ENCODE measurements at regions not wholly inside any gene's neighbourhood (a gene's known extent, or its start where the extent isn't known, plus 50 kb on each side); places are given as distances from the start of the nearest gene placed in this dataset.
"Not testable (repeated sequence)": the region's sequence is repeated elsewhere in the genome, so short reads cannot be mapped to it uniquely, and the experiment has no call there.

DNA sequence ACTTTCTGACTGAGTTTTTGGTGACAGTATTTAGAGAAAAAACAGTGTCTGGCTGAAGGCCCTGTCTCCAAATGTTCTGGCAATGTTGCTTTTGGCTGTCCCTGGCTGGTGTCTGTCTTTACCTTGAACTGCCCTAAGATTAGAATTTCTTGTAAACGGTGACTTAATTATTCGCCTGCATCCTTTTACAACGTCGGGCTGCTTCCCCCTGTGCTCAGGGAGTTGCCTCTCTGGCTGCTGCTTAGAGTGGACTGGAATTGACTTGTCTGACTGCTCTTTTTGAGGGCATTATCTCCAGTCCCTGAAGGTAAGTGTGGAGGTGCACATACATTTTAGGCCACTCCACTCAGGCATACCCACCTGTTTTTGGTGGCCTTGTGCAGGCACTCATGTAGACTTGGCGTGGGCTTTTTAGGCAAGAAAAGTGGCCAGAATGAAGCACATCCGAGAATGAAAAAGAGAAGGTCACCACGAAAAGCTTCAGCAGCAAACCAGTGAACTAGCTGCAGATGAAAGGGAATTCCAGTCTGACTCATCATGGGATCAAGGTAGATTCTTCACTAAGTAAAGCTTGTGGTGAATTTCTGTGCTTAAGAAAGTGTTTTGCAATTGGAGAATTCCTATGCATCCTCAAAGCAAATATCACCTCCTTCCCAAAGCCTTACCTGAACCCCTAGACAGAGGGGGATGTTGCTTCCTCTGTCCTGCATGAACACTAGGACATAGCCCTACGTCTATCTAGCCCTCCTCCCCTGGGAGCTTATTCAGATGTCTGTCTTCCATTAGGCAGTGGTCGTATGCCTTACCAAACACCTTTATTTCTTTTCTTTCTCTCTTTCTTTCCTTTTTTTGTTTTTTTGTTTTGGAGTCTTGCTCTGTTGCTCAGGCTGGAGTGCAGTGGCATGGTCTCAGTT lies 230.3 kb upstream of the TRIB2 start:
- no peak for DNase-seq

DNA sequence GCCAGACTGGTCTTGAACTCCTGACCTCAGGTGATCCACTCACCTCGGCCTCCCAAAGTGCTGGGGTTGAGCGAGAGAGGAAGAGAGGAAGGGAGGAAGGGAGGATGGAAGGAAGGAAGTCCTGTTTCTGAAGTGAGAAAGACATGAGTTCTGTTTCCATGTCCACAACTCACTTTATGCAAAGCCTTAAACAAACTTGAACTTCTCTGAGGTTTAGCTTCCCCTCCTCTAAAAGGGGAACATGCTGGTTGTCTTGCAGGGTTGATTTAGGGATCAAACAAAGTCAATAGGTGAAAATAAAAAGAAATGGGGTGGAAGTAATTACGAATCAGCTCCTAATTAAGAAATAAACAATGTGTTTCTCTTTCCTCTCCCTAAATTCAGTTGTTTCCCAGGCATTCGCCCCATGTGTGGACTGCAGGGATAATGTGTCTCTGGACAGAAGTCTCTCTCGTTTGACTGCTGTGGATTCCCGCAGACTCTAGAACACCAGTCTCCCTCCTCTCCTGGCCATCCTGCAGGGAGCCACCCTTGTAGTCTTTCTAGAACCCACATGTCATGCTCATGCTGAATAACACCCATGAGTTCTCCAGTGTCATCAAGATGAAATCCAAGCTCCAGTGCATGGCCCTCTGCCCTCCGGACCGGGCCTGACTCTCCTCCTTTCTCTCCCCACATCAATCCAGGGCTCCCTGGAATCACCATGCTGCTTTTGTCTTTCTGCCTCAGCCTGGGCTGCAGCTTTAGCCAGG lies 229.3 kb upstream of the TRIB2 start:
- no peak for DNase-seq

DNA sequence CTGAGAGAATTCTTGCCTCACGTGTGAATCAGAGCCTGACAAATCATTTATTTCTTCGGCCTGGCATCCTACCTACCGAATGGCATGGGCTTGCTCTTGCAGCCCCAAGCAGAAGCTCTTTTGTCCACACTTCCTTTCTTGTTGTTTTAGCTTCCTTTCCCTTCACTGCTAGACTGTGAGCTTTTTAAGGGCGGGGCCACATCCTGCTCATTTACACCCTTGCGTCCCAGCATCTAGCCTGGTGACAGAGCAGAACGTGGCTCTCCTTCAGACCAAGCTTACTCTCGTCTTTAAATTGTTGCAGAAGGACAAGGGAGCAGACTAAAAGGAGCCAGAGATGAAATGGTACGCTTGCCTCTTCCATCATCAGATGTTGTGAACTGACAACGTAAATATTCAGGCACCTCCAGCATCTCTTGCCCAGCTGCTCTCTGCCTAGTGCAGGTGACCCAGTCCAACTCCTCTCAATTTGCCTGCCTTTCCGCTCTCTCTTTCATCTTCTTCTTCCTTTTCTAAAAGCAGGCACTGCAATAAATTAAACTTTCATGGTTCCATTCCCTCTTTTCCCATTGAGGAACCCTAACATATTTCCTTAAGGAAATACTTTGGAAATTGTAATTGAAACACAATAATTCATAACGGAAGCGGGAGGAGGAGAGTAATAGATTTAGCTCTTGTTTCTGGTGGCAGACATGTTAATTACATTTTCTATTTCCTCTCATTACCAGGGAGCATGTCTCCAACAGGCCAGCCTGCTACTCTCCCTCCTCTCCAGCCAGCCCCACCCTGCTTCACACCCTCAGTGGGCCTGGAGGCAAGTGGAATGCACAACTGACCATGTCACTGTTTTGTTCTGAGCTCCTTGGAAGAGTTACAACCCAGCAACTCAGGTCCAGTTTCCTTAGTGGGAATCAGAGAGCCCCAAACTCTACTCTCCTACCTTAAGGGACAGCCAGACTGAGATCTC lies 228.1 kb upstream of the TRIB2 start:
- peak; percentile 26 for DNase-seq

DNA sequence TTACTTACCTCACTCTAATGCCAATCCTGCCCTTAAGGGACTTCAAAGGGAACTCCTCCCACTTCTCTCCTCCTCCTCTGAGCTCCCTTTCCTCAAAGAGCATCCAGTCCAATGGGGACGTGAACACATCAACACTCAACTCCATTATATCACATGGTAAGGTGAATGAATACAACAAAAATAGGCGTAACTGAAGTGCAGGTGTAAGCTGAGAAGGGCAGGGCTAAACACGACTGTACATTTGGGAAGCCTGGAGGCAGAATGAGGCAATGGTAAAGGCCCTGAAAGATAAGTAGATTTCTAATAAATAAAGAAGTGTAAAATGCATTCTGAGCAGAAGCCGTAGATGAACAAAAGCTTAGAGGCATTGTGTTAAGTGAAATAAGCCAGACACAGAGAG lies 226.1 kb upstream of the TRIB2 start:
- DNase-seq, result no peak

DNA sequence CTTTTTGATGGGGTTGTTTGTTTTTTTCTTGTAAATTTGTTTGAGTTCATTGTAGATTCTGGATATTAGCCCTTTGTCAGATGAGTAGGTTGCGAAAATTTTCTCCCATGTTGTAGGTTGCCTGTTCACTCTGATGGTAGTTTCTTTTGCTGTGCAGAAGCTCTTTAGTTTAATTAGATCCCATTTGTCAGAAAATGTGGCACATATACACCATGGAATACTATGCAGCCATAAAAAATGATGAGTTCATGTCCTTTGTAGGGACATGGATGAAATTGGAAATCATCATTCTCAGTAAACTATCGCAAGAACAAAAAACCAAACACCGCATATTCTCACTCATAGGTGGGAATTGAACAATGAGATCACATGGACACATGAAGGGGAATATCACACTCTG lies 224.4 kb upstream of the TRIB2 start:
- DNase-seq, result not testable (repeated sequence)

DNA sequence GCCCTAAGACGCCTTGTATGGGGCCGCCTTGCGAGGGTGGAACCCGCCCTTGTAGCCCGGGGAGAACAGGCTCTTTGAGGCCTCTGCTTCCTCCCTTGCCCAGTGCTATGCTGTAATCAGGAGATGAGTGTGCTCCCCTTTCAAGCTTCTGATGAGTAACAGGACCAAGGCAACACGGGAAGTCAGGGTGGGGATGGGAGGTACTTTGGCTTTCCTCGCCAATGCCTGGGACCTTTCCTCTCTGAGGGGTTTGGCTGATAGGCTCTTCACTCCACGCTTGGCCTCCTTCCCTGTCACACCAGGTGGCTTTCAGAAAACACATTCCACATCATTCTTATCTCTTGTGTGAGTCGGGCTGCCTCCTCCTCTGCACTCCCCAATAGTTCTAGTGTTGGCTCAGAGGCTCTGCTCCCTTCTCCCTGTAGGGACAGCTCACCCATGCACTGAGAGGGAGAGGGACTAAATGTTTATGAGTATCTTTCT lies 223.7 kb upstream of the TRIB2 start:
- DNase-seq, result peak; percentile 23

DNA sequence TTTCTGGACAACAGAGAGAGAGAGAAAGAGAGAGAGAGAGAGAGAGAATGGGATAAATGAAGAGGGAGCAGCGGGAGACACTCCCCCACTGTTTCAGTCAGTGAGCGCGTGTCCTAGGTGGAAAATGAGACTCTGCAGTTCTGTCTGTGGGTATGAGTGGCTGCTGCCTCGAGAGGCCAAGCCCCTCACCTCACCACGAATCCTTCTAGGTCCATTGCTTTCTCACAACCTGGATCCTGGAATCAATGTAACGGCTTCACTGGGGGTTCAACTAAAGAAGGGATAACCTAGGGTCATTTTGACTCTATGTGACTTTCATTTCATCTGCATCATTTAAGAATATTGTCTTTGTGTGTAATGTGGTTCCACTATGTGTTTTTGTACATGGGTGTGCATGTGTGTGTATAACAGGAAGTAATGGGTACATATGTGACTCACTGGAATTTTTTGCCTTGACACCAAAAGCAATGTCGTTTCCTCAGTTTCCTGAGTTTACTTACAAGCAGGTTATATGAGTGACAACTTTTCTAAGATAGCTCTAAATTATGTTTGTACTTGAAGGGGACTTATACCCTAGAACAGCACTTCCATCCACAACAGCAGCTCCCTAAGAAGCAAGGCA lies 221.4 kb upstream of the TRIB2 start:
- DNase-seq, result no peak

DNA sequence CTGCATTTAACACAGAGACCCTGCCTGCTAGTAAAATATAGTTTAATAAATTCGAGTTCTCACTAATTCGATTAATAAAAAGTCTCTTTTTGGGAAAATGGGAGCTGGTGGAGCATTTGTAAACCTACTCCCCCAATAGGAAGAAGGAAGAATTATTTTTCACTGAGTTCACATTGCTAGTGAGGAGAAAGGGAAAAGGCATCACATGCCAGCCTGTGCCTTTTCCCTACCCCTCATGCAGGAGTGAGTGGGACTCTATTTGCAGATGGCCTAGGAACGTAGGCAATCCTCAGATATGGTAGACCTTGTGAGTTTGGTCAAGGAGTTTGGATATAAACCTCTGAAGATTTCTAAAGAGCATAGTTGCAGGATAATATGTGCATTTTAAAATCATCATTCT lies 218.4 kb upstream of the TRIB2 start:
- DNase-seq, result no peak

DNA sequence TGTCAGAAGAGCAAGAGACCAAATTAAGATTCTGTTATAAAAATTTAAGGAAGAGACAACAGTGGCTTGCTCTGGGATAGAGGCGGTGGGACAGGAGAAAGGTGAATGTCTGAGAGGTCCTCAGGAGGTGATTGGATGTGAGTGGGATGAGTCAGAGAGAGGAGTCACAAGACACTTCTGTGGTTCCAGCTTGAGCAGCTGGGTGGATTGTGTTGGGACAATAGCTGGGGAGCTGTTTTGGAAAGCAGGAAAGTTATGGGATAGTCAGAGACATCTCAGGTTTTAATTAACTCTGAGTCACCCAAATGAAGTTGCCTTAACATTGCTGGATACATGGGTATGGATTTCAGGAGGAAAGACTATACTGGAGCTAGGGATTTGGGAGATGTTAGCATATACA lies 218.0 kb upstream of the TRIB2 start:
- DNase-seq, result no peak

DNA sequence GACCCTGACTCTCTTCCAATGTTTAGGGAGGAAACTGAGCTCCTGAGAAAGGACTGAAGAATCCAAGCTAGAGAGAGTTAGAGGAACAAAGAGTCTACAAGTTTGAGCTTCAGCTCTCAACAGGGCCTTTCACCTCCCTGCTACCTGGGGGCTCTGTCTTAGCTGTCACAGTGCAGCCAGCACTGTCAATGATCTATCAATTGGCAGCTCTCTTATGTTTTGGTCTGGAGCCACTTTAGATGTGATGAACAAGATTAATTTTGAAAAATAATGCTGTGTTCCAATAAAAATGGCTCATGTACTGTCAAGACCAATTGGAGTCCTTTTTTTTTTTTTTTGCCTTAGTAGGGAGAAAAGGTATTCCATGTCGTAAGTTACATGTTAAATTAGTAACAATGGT lies 215.8 kb upstream of the TRIB2 start:
- DNase-seq, result no peak

DNA sequence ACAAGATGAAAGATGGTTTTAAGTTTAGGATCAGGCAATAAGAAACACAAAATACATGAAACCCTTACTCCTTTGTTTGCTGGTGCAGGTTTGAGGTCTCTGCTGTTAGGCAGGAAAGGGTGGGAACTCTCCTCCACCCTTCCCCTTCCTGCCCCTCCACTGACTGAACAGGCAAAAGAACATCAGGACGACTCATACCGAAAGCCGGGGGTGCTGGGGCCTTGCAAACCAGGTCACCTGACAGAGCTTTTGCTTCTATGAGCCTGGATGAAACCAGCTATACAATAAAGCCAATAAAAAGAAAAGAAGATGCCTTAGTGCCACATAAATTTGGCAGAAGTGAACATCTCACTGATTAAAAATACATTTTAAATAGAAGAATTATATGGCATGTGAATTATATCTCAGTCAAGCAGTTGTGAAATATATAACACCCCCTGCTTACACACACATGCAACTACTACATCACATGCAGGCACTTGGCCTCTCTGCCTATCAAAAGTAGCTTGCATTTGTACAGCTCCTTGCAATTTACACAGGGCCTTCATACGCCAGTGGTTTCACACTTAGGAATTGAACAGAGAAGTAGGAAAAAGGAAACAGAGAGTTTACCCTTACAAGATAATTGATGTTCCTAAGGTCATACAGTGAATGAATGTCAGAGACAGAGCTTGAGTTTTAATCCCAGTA lies 215.1 kb upstream of the TRIB2 start:
- peak; percentile 61 for DNase-seq

DNA sequence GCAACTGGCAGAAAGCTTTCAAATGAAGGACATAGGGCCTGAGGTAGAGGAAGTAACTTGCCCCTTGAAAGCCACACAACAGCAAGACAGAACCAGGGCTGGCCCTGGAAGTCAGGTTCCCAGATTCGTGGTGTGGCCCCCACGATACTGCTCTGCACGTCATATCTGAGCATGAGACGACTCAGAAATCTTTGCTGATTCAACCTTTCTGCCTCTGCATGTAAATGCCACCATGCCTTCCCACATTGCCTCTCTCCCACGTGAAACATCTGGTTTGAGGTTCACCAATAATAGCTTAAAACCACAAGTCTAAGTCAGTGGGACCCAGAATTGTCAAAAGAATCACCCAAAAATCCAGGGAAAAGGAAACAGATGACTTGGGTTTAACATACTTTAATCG lies 214.0 kb upstream of the TRIB2 start:
- DNase-seq, result peak; percentile 31

DNA sequence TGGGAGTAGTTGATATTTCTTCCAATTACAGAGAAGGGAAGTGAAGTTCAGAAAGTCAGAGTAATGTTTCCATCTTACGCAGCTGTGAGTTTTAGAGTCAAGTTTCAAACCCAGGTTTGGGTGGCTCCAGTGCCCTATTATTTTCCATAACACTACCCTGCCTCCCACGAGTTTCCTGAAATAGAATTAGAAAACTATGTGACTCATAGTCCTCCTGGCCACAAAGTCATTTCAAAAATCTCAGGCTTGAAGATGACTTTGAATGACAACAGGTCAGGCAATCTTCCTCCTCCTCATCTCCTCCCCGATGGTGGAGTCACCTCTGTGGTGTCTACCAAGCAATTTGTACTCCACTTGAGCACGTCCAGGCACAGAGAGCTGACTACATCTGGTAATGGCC lies 212.3 kb upstream of the TRIB2 start:
- peak; percentile 21 for DNase-seq

DNA sequence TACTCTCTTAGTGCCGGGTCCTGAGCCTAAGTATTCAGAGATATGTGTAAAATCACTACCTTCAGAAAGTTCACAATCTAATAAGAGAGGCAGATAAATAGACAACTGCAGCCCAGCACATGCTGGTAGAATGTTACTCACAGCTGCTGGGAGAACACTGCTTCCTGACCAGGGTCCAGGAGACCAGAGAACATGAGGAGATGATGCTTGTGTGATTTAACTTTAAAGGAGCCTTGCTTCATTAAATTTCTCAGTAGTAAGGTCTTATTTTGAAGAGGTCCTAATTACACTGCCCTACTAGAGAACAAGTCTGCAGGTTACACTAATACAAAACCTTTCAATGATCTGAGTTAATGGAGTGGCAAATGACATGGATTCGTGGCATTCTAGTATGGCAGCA lies 209.9 kb upstream of the TRIB2 start:
- DNase-seq, result no peak

DNA sequence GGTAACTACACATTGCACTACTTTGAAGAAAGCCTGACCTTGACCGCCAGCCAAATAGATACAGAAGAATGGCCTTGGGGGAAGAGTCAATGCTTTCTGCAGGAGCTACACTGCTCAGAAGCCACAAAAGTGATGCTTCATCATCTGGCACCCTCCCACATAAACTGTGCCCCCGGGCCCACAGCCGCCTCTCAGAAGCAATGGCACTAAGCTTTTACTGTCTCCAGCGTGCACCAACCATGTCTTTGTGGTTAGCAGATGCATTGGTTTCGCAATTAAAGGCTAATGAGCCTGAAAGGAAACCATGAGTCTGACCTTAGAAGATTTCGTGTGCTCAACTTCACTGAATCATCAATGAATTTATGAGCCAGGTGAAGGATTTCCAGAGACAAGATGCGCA lies 209.4 kb upstream of the TRIB2 start:
- DNase-seq, result peak; percentile 68

DNA sequence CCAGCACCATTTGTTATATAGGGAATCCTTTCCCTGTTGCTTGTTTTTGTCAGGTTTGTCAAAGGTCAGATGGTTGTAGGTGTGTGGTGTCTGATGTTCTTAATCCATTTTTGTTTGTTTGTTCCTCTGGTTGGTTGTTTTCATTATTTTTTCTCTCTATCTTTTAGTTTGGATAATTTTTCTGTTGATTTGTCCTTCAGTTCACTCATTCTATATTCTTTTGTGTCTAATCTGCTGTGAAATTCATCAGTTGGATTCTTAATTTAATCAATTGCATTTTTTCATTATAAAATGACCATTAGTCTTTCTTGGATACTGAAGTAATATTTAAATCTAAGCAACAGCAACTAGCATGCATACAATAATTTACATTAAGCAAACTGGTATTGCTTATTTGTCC lies 206.7 kb upstream of the TRIB2 start:
- DNase-seq, result no peak

DNA sequence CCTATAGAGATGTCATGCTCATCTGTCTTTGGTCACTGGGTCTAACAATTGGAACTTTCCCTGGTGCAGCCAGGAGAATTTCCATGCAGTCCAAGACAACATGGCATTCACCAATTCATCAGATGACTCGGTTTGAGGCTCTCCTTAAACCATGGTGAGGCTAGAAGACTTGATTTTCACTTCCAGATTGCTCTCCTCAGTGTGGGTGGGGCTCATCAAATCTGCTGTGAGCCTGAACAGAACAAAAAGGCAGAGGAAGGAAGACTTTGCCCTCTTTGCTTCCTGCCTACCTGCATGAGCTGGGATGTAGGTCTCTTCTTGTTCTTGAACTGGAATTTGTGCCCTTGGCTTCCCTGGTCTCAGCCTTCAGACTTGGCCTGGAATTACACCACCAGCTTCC lies 203.4 kb upstream of the TRIB2 start:
- no peak for DNase-seq

DNA sequence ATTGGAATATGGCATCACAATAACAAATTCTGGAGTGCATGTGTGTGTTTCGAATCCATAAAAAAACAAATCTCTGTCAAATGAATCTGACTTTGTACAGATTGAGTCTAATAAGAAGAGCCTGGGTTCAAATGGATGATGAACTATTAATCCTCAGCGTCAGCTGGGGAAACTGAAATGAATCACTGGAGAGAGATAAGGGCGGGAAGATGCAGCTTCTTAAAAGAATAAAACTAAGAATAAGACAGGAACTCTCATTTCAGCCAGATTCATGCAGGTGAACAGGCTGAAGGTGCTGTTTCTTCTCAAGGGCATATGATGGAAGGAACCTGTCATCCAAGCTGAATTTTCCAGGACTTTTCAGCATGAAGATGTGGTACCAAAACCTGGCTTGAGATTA lies 202.6 kb upstream of the TRIB2 start:
- DNase-seq, result no peak

DNA sequence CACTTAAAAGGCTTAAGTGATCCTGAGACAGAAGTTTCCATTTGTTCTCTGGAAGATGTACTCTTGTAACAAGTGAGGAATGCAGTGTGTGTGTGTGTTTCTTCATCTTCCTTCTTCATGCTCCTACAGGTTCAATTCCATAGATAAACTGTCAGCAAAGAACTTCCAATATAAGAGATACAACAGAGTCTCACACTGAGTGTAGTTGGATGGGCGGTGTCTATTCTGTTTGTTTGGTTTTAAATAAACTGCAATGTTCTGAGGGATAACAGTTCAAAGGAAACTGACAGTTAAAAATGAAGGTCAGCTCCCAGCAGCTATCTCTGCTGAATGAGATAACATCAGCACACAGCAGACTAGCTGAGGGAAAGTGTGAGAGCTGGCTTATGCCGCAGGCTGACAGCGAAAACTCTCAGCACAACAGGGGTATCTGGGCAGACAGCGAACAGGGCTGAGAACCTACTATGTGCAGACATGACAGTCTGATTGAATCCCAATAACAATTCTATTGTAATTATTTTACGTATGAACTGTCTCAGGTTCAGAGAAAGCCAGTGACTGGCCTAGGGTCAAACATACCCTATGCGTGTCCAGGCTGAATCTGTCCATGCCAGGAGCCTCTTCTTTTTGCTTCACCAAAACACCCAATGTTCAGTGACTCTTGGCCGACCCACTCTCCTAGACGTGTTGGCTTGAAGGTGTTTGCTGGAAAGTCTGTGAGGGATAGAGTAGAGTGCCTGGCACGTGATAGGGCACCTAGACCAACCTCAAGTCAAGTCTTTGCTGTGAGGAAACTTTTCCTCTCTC lies 201.9 kb upstream of the TRIB2 start:
- no peak for DNase-seq

DNA sequence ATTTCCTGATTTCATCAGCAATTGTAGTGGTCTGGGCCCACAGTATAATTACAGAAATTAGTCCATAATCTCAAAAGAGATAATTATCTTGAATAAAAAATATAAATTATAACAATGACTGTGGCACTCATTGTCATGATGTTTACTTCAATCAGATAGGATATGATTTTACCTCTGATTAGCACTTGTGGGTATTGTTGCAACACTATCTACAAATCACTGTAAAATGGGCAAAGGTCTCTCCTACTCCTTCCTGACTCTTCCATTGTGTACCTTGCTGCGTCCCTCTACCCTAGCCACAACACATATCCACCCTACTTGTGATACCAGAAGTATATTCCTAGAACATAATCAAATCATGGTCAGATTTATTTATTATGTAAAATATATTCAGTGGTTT lies 200.9 kb upstream of the TRIB2 start:
- no peak for DNase-seq

All from stimulated activated CD4-positive, alpha-beta T cell treated with anti-CD3 and anti-CD28 coated beads, Interleukin-12 subunit alpha, Interleukin-12 subunit beta, amount 100 ng/mL, for 4 hours (primary cell).